ENCODE measurements at regions not wholly inside any gene's neighbourhood (a gene's known extent, or its start where the extent isn't known, plus 50 kb on each side); places are given as distances from the start of the nearest gene placed in this dataset.
A peak's percentile ranks its signal among the peaks of the same experiment; 100 is the strongest.

GRCh38 chrX:10090319-10090718, 66.5 kb upstream of the CLCN4 start:
- TF ChIP-seq, protein P1, sequence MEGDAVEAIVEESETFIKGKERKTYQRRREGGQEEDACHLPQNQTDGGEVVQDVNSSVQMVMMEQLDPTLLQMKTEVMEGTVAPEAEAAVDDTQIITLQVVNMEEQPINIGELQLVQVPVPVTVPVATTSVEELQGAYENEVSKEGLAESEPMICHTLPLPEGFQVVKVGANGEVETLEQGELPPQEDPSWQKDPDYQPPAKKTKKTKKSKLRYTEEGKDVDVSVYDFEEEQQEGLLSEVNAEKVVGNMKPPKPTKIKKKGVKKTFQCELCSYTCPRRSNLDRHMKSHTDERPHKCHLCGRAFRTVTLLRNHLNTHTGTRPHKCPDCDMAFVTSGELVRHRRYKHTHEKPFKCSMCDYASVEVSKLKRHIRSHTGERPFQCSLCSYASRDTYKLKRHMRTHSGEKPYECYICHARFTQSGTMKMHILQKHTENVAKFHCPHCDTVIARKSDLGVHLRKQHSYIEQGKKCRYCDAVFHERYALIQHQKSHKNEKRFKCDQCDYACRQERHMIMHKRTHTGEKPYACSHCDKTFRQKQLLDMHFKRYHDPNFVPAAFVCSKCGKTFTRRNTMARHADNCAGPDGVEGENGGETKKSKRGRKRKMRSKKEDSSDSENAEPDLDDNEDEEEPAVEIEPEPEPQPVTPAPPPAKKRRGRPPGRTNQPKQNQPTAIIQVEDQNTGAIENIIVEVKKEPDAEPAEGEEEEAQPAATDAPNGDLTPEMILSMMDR (conservative IDR thresholded peaks at IDR 0.05; ENCODE audit: low read depth, low read length): no peak
- no peak for TF ChIP-seq ELK1 (IDR thresholded peaks at IDR 0.05; ENCODE audit: borderline replicate concordance, low read depth, low read length)
- TF ChIP-seq CEBPB (IDR thresholded peaks at IDR 0.05; ENCODE audit: low read depth, low read length): peak; percentile 97
- TF ChIP-seq POLR2A (IDR thresholded peaks at IDR 0.05; ENCODE audit: low read depth, low read length): no peak
- no peak for TF ChIP-seq MAFK (IDR thresholded peaks at IDR 0.05; ENCODE audit: low read depth, low read length)
- TF ChIP-seq RAD21 (IDR thresholded peaks at IDR 0.05; ENCODE audit: low read length): no peak
- no peak for TF ChIP-seq USF2 (IDR thresholded peaks at IDR 0.05; ENCODE audit: low read depth, low read length)
- no peak for TF ChIP-seq MXI1 (IDR thresholded peaks at IDR 0.05; ENCODE audit: borderline replicate concordance, low read depth, low read length)
- TF ChIP-seq RCOR1 (IDR thresholded peaks at IDR 0.05; ENCODE audit: insufficient replicate concordance, low read length): no peak

Measured in IMR-90 (cell line).